SK-N-SH (cell line): ENCODE measurements at regions not wholly inside any gene's neighbourhood (a gene's known extent, or its start where the extent isn't known, plus 50 kb on each side); places are given as distances from the start of the nearest gene placed in this dataset.

ENCODE experiments used
- CTCF ChIA-PET: fragments of 300-600, 350-600 bp; formaldehyde crosslinking; extraction: SDS; loops from one replicate; lab custom pipeline; 2021; lab: Yijun Ruan, JAX
- POLR2A ChIA-PET: fragments of 350-600 bp; sonication (Branson Sonifier 250); formaldehyde crosslinking; extraction: SDS; loops from one replicate; lab custom pipeline; 2020; ENCODE audit warnings: antibody characterized with exemption, inconsistent platforms; lab: Yijun Ruan, JAX
- DNase-seq: peaks from one replicate; pipeline ENCODE4 v3.0.0; 2012
- H2AFZ ChIP-seq: fragments of 200-600 bp; sonication (generic); 2 replicates; pipeline ENCODE4 v1.8.1; 2016; ENCODE audit warnings: antibody characterized with exemption, mild to moderate bottlenecking, low read depth
- H3F3A ChIP-seq: fragments of 200-600 bp; sonication (generic); replicated peaks from 2 replicates; pipeline ENCODE3; 2016; ENCODE audit warnings: antibody characterized with exemption, mild to moderate bottlenecking; ENCODE audit not compliant: insufficient read depth
- H3K27ac ChIP-seq, 2 experiments: fragments of 200-500 bp in 1 of 2; fragments of 200-600 bp in 1 of 2; sonication (Bioruptor generic) in 1 of 2; sonication (generic), shearing (Covaris generic) in 1 of 2; 2 replicates each; pipeline versions ENCODE4 v1.5.1 to v1.6.1; 2014 to 2016; ENCODE audit warnings: low read depth in 2 of 2, inconsistent platforms in 1 of 2, low read length in 1 of 2, mild to moderate bottlenecking in 1 of 2, mixed read lengths in 1 of 2
- H3K27me3 ChIP-seq: fragments of 200-600 bp; sonication (generic), shearing (Covaris generic); 2 replicates; pipeline ENCODE4 v1.6.1; 2016; ENCODE audit warnings: mixed run types; ENCODE audit not compliant: insufficient read depth
- H3K36me3 ChIP-seq, 2 experiments: fragments of 200-500 bp in 1 of 2; fragments of 200-600 bp in 1 of 2; sonication (Bioruptor generic) in 1 of 2; sonication (generic) in 1 of 2; replicated peaks in 1 of 2; 2 replicates each; pipeline versions ENCODE3 to v1.5.1; 2014 to 2016; ENCODE audit warnings: low read length in 1 of 2, mild to moderate bottlenecking in 1 of 2; ENCODE audit not compliant: insufficient read depth in 2 of 2, control insufficient read depth in 1 of 2
- H3K4me1 ChIP-seq, 2 experiments: fragments of 200-500 bp in 1 of 2; fragments of 200-600 bp in 1 of 2; sonication (Bioruptor generic) in 1 of 2; sonication (generic), shearing (Covaris generic) in 1 of 2; 2 replicates each; pipeline versions ENCODE4 v1.5.1 to v1.6.1; 2014 to 2016; ENCODE audit warnings: low read depth in 1 of 2, low read length in 1 of 2, mixed run types in 1 of 2; ENCODE audit not compliant: insufficient read depth in 2 of 2, control insufficient read depth in 1 of 2
- H3K4me2 ChIP-seq: fragments of 200-600 bp; sonication (generic), shearing (Covaris generic); 2 replicates; pipeline ENCODE4 v1.6.1; 2017; ENCODE audit warnings: mixed run types
- H3K4me3 ChIP-seq, 2 experiments: fragments of 200-500 bp in 1 of 2; fragments of 200-600 bp in 1 of 2; sonication (Bioruptor generic) in 1 of 2; sonication (generic), shearing (Covaris generic) in 1 of 2; 2 replicates each; pipeline versions ENCODE4 v1.5.1 to v1.8.1; 2014 to 2016; ENCODE audit warnings: low read depth in 2 of 2, inconsistent platforms in 1 of 2, low read length in 1 of 2, mild to moderate bottlenecking in 1 of 2, mixed read lengths in 1 of 2, moderate library complexity in 1 of 2
- H3K79me2 ChIP-seq: fragments of 200-600 bp; sonication (generic); 2 replicates; pipeline ENCODE4 v1.8.1; 2017; ENCODE audit warnings: mild to moderate bottlenecking; ENCODE audit not compliant: insufficient read depth
- H3K9ac ChIP-seq: fragments of 200-600 bp; sonication (generic); 2 replicates; pipeline ENCODE4 v1.6.1; 2017; ENCODE audit warnings: mixed run types
- H3K9me2 ChIP-seq: fragments of 200-600 bp; sonication (generic); 2 replicates; pipeline ENCODE4 v1.6.1; 2017; ENCODE audit warnings: mixed run types
- H3K9me3 ChIP-seq: fragments of 200-600 bp; sonication (generic); 2 replicates; pipeline ENCODE4 v1.6.1; 2017; ENCODE audit warnings: mixed run types, mild to moderate bottlenecking, moderate library complexity
- H4K20me1 ChIP-seq: fragments of 200-600 bp; sonication (generic); 2 replicates; pipeline ENCODE4 v1.6.1; 2017; ENCODE audit warnings: mild to moderate bottlenecking, mixed run types; ENCODE audit not compliant: insufficient read depth
- CHD2 ChIP-seq: fragments of 150-350 bp; IDR thresholded peaks from 2 replicates; pipeline ENCODE4 v1.6.1; 2018; ENCODE audit warnings: low read length; ENCODE audit not compliant: partially characterized antibody
- ELF1 ChIP-seq: IDR thresholded peaks from 2 replicates; pipeline ENCODE4 v1.4.0; 2012
- EP300 ChIP-seq, 2 experiments: IDR thresholded peaks; 2 replicates each; pipeline versions ENCODE4 v1.4.0 to v1.6.1; 2012; ENCODE audit warnings: borderline replicate concordance in 1 of 2, low read depth in 1 of 2, low read length in 1 of 2
- EZH2phosphoT487 ChIP-seq: fragments of 200-600 bp; sonication (generic); IDR thresholded peaks from 2 replicates; pipeline ENCODE4 v1.6.1; 2017; ENCODE audit warnings: low read depth, mixed run types, mild to moderate bottlenecking, antibody characterized with exemption, moderate library complexity, borderline replicate concordance
- FOSL2 ChIP-seq: IDR thresholded peaks from 2 replicates; pipeline ENCODE4 v1.4.0; 2012; ENCODE audit warnings: low read depth, mild to moderate bottlenecking, moderate library complexity, borderline replicate concordance
- FOXJ3 ChIP-seq: sonication (generic); formaldehyde crosslinking; IDR thresholded peaks from 2 replicates; pipeline ENCODE4 v1.5.1; 2020; ENCODE audit warnings: mild to moderate bottlenecking, missing genetic modification reagents
- FOXM1 ChIP-seq: IDR thresholded peaks from 2 replicates; pipeline ENCODE4 v1.4.0; 2012; ENCODE audit warnings: low read depth, mild to moderate bottlenecking
- GABPA ChIP-seq: IDR thresholded peaks from 2 replicates; pipeline ENCODE4 v1.4.0; 2012; ENCODE audit warnings: low read depth, mild to moderate bottlenecking
- GATA2 ChIP-seq: sonication (generic); formaldehyde crosslinking; IDR thresholded peaks from 2 replicates; pipeline ENCODE4 v1.5.0; 2020; ENCODE audit warnings: mild to moderate bottlenecking, missing genetic modification reagents
- JUND ChIP-seq: IDR thresholded peaks from 2 replicates; pipeline ENCODE4 v1.4.0; 2012
- MXI1 ChIP-seq: IDR thresholded peaks from 2 replicates; pipeline ENCODE4 v1.6.1; 2012; ENCODE audit warnings: mild to moderate bottlenecking, low read depth, low read length, improper control_type of control experiment
- NFIC ChIP-seq: IDR thresholded peaks from 2 replicates; pipeline ENCODE4 v1.4.0; 2012; ENCODE audit warnings: borderline replicate concordance
- NRF1 ChIP-seq: IDR thresholded peaks from 2 replicates; pipeline ENCODE4 v1.6.1; 2012; ENCODE audit warnings: low read depth, mild to moderate bottlenecking, low read length
- RAD21 ChIP-seq: IDR thresholded peaks from 2 replicates; pipeline ENCODE4 v1.6.1; 2012; ENCODE audit warnings: mild to moderate bottlenecking, low read length
- RFX5 ChIP-seq: IDR thresholded peaks from 2 replicates; pipeline ENCODE4 v1.6.1; 2012; ENCODE audit warnings: mild to moderate bottlenecking, improper control_type of control experiment, low read length
- RXRA ChIP-seq: IDR thresholded peaks from 2 replicates; pipeline ENCODE4 v1.4.0; 2012; ENCODE audit warnings: low read depth, mild to moderate bottlenecking, borderline replicate concordance
- SIN3A ChIP-seq: IDR thresholded peaks from 2 replicates; pipeline ENCODE4 v1.6.1; 2012; ENCODE audit warnings: low read depth, mild to moderate bottlenecking, low read length, moderate library complexity, borderline replicate concordance
- SMC3 ChIP-seq: IDR thresholded peaks from 2 replicates; pipeline ENCODE4 v1.6.1; 2012; ENCODE audit warnings: low read depth, low read length, improper control_type of control experiment
- TAF1 ChIP-seq: IDR thresholded peaks from 2 replicates; pipeline ENCODE4 v1.6.1; 2012; ENCODE audit warnings: low read depth, mild to moderate bottlenecking, low read length, moderate library complexity, borderline replicate concordance
- TCF12 ChIP-seq: IDR thresholded peaks from 2 replicates; pipeline ENCODE4 v1.4.0; 2012
- TEAD4 ChIP-seq: IDR thresholded peaks from 2 replicates; pipeline ENCODE4 v1.4.0; 2012; ENCODE audit warnings: mild to moderate bottlenecking, borderline replicate concordance; ENCODE audit not compliant: insufficient read depth
- YY1 ChIP-seq: IDR thresholded peaks from 2 replicates; pipeline ENCODE4 v1.4.0; 2012; ENCODE audit warnings: low read depth, mild to moderate bottlenecking
- WGBS: methylation state at CpG from one replicate; pipeline ENCODE4 v1.1.6; 2017; ENCODE audit warnings: low lambda C conversion rate; 5-methylcytosine and 5-hydroxymethylcytosine counted together
- TF ChIP-seq, protein P1 (sequence below): IDR thresholded peaks from 2 replicates; pipeline ENCODE4 v1.4.0; 2012; ENCODE audit warnings: low read depth
- TF ChIP-seq, protein P2 (sequence below): IDR thresholded peaks from 2 replicates; pipeline ENCODE4 v1.4.0; 2012; ENCODE audit warnings: low read depth, borderline replicate concordance
- TF ChIP-seq, protein P3 (sequence below): fragments of 150-350 bp; IDR thresholded peaks from 2 replicates; pipeline ENCODE4 v1.6.1; 2016; ENCODE audit warnings: mild to moderate bottlenecking, low read depth, low read length
- TF ChIP-seq, protein P4 (sequence below): fragments of 200-600 bp; sonication (generic); IDR thresholded peaks from 2 replicates; pipeline ENCODE4 v1.6.1; 2017; ENCODE audit warnings: antibody characterized with exemption, mild to moderate bottlenecking, moderate library complexity
- TF ChIP-seq, protein P5 (sequence below): fragments of 150-350 bp; IDR thresholded peaks from 2 replicates; pipeline ENCODE4 v1.6.1; 2017; ENCODE audit warnings: antibody characterized with exemption, low read length, low read depth, borderline replicate concordance
- TF ChIP-seq, protein P6 (sequence below): IDR thresholded peaks from 2 replicates; pipeline ENCODE4 v1.4.0; 2012; ENCODE audit warnings: low read depth, borderline replicate concordance

DNA sequence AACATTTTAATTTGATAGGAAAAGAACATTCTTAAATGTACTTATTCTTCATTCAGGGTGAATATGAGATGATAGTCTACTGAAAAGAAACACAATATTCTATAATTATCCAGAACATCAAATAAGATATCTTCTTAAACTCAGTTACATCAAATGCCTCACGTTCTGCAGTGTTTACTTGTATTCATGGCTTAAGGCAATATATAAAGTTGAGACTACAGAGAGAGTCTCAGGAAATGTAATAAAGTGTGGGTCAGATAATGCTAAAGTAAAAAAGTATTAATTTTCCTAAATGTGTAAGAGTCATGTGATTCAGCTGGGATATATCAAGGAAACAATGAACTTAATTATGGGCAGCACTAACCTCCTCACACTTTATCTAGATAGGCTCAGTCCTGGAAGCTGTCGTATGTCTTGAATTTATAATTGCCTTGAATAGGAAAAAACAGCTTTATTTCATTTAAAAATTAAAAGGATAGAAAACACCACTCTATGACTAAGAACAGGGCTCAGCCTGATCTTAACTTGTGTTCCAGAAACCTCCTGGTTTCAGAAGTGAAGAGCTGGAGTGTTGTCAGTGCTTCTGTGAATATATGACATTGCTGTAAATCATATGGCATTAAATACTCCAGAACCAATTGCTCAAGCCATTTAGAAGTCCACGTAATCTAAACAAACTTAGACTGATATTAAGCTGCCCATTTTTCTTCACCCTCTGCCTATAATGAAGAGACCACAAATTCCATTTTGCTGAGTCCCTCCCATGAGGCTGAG is 240.2 kb downstream of the FSIP2 start:
- peak; percentile 6 for DNase-seq
- no peaks in the 10 kb centered on the region for H3F3A ChIP-seq
- POLR2A ChIA-PET, result no interaction called here
- H3K4me1 ChIP-seq, result peaks cover 0 to 7% of the 10 kb centered on the region in 2 experiments; a peak in 2 of 4 replicates
- 29% methylated on average over 3 of the region's 3 CpGs for whole genome bisulfite sequencing
- H3K9me2 ChIP-seq, result no peaks in the 10 kb centered on the region
- no peaks in the 10 kb centered on the region for H3K27me3 ChIP-seq
- H2AFZ ChIP-seq, result no peak overlapping the region
- H3K36me3 ChIP-seq, result no peaks in the 10 kb centered on the region
- H3K4me3 ChIP-seq, result no peak overlapping the region
- H3K4me2 ChIP-seq, result no peak overlapping the region
- peak overlapping the region in 1 of 2 experiments; percentile 58; a peak in 2 of 4 replicates for H3K27ac ChIP-seq
- H3K9me3 ChIP-seq, result no peaks in the 10 kb centered on the region
- no peak overlapping the region for H3K9ac ChIP-seq
- CTCF ChIA-PET, result interaction anchor here (0.9 to 1.6 kb wide), 8 partner anchors 8 to 479 kb away, joined by 3 to 7 read pairs (median 4); no protein-coding TSS in a partner anchor
- H4K20me1 ChIP-seq, result no peaks in the 10 kb centered on the region
- H3K79me2 ChIP-seq, result no peaks in the 10 kb centered on the region
- TF ChIP-seq FOSL2, result no peak
- TF ChIP-seq MXI1, result peak; percentile 27; the same call in 1 of the 2 replicates
- no peak for TF ChIP-seq JUND
- TF ChIP-seq ELF1, result no peak
- TF ChIP-seq, protein P1, sequence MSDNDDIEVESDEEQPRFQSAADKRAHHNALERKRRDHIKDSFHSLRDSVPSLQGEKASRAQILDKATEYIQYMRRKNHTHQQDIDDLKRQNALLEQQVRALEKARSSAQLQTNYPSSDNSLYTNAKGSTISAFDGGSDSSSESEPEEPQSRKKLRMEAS, result no peak
- TF ChIP-seq, protein P2, sequence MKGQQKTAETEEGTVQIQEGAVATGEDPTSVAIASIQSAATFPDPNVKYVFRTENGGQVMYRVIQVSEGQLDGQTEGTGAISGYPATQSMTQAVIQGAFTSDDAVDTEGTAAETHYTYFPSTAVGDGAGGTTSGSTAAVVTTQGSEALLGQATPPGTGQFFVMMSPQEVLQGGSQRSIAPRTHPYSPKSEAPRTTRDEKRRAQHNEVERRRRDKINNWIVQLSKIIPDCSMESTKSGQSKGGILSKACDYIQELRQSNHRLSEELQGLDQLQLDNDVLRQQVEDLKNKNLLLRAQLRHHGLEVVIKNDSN, result no peak
- TF ChIP-seq CHD2, result peak; percentile 66
- TF ChIP-seq, protein P3, sequence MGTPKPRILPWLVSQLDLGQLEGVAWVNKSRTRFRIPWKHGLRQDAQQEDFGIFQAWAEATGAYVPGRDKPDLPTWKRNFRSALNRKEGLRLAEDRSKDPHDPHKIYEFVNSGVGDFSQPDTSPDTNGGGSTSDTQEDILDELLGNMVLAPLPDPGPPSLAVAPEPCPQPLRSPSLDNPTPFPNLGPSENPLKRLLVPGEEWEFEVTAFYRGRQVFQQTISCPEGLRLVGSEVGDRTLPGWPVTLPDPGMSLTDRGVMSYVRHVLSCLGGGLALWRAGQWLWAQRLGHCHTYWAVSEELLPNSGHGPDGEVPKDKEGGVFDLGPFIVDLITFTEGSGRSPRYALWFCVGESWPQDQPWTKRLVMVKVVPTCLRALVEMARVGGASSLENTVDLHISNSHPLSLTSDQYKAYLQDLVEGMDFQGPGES, result no peak
- 0 out of 2 replicates have a peak, but pooled peaks have one; percentile 8 for TF ChIP-seq RAD21
- peak in 1 of 2 experiments; percentile 95; a peak in 2 of 4 replicates for TF ChIP-seq EP300 (IDR thresholded peaks at IDR 0.05; ENCODE audit: borderline replicate concordance in 1 of 2, low read depth in 1 of 2, low read length in 1 of 2)
- TF ChIP-seq FOXJ3 (CRISPR knock-in tag), result peak; percentile 86
- TF ChIP-seq, protein P4, sequence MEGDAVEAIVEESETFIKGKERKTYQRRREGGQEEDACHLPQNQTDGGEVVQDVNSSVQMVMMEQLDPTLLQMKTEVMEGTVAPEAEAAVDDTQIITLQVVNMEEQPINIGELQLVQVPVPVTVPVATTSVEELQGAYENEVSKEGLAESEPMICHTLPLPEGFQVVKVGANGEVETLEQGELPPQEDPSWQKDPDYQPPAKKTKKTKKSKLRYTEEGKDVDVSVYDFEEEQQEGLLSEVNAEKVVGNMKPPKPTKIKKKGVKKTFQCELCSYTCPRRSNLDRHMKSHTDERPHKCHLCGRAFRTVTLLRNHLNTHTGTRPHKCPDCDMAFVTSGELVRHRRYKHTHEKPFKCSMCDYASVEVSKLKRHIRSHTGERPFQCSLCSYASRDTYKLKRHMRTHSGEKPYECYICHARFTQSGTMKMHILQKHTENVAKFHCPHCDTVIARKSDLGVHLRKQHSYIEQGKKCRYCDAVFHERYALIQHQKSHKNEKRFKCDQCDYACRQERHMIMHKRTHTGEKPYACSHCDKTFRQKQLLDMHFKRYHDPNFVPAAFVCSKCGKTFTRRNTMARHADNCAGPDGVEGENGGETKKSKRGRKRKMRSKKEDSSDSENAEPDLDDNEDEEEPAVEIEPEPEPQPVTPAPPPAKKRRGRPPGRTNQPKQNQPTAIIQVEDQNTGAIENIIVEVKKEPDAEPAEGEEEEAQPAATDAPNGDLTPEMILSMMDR, result no peak
- TF ChIP-seq SIN3A, result no peak
- TF ChIP-seq YY1, result no peak
- TF ChIP-seq FOXM1, result no peak
- TF ChIP-seq GABPA, result no peak
- no peak for TF ChIP-seq TEAD4
- TF ChIP-seq SMC3, result no peak
- no peak for TF ChIP-seq NRF1
- TF ChIP-seq, protein P5, sequence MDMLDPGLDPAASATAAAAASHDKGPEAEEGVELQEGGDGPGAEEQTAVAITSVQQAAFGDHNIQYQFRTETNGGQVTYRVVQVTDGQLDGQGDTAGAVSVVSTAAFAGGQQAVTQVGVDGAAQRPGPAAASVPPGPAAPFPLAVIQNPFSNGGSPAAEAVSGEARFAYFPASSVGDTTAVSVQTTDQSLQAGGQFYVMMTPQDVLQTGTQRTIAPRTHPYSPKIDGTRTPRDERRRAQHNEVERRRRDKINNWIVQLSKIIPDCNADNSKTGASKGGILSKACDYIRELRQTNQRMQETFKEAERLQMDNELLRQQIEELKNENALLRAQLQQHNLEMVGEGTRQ, result no peak
- no peak for TF ChIP-seq EZH2phosphoT487
- TF ChIP-seq, protein P6, sequence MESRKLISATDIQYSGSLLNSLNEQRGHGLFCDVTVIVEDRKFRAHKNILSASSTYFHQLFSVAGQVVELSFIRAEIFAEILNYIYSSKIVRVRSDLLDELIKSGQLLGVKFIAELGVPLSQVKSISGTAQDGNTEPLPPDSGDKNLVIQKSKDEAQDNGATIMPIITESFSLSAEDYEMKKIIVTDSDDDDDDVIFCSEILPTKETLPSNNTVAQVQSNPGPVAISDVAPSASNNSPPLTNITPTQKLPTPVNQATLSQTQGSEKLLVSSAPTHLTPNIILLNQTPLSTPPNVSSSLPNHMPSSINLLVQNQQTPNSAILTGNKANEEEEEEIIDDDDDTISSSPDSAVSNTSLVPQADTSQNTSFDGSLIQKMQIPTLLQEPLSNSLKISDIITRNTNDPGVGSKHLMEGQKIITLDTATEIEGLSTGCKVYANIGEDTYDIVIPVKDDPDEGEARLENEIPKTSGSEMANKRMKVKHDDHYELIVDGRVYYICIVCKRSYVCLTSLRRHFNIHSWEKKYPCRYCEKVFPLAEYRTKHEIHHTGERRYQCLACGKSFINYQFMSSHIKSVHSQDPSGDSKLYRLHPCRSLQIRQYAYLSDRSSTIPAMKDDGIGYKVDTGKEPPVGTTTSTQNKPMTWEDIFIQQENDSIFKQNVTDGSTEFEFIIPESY, result no peak
- no peak for TF ChIP-seq RFX5
- TF ChIP-seq GATA2 (CRISPR knock-in tag), result peak; percentile 74
- no peak for TF ChIP-seq NFIC
- TF ChIP-seq TCF12, result peak; percentile 31
- TF ChIP-seq TAF1, result no peak
- TF ChIP-seq RXRA, result no peak
